IPS-18a (cell line): ENCODE measurements at regions not wholly inside any gene's neighbourhood (a gene's known extent, or its start where the extent isn't known, plus 50 kb on each side); places are given as distances from the start of the nearest gene placed in this dataset.

Source experiments
- H3K27ac ChIP-seq: one replicate; pipeline ENCODE4 v1.5.1; 2013; ENCODE audit warnings: low read length
- H3K27me3 ChIP-seq: one replicate; pipeline ENCODE4 v1.6.1; 2013; ENCODE audit warnings: mild to moderate bottlenecking, low read length; ENCODE audit not compliant: control insufficient read depth, insufficient read depth
- H3K36me3 ChIP-seq: one replicate; pipeline ENCODE4 v1.6.1; 2013; ENCODE audit warnings: low read depth, low read length; ENCODE audit not compliant: control insufficient read depth
- H3K4me1 ChIP-seq: one replicate; pipeline ENCODE4 v1.6.1; 2013; ENCODE audit warnings: low read depth, low read length; ENCODE audit not compliant: control insufficient read depth
- H3K4me3 ChIP-seq: one replicate; pipeline ENCODE4 v1.5.1; 2013; ENCODE audit warnings: low read length
- H3K9ac ChIP-seq: one replicate; pipeline ENCODE4 v1.6.1; 2013; ENCODE audit warnings: mild to moderate bottlenecking, low read length, moderate library complexity
- H3K9me3 ChIP-seq: one replicate; pipeline ENCODE4 v1.6.1; 2013; ENCODE audit warnings: low read depth, low read length; ENCODE audit not compliant: control insufficient read depth

DNA sequence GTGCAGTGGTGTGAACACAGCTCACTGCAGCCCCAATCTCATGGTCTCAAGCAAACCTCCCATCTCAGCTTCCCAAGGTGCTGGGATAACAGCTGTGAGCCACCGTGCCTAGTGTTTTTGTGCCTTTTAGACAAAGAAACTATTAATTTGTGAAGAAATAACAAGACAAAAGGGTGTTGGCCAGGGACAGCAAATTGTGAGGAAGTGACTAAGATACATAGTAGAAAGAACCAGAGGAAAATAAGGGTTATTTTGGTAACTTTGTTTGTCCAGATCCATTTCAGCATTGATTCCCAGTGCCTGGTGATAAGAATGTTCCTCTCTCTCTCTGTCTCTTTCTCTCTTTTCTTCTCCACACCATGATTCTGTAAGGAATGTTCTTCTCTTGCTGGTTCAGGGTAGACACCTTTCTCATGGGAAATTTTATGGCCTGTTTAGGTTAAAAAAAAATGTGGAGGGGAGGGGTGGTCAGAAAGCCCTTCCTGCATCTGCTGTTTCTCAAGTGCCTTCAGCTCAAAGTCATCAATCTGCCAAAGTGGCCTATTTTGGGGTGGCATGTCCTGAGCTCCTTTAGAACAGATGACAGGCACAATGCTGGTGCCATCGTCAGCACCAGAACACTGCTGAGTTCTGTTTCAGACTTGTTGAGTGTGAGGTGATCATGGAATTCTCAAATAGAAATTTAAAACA, 184.4 kb upstream of the EEA1 start:
- Histone ChIP-seq H3K9ac (no peak overlapping the region), H3K4me1 (no peaks in the 10 kb centered on the region), H3K36me3 (no peaks in the 10 kb centered on the region), H3K27me3 (no peaks in the 10 kb centered on the region), H3K27ac (no peak overlapping the region), H3K9me3 (no peaks in the 10 kb centered on the region), H3K4me3 (no peak overlapping the region)

DNA sequence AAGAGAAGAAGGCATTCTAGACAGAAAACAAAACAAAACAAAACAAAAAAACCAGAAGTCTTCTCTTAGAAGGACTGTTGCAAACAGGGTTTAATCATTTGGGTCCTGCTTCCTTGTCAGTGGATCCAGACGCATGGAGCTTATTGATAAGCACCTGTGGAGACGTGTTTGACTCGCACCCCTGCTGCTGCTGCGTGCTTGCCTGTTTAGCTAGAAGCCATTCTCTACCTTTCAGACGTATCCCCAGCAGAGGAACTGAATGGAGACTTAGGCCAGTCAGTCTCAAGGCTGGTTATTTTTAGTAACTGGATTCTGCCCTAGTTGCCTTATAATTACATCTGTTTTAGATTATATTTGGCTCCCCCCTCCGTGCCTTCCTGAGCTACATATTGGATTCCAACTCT, 186.1 kb upstream of the EEA1 start:
- no peaks in the 10 kb centered on the region for H3K27me3 ChIP-seq
- no peak overlapping the region for H3K4me3 ChIP-seq
- H3K36me3 ChIP-seq, result no peaks in the 10 kb centered on the region
- no peaks in the 10 kb centered on the region for H3K4me1 ChIP-seq
- no peaks in the 10 kb centered on the region for H3K9me3 ChIP-seq
- no peak overlapping the region for H3K27ac ChIP-seq
- no peak overlapping the region for H3K9ac ChIP-seq

DNA sequence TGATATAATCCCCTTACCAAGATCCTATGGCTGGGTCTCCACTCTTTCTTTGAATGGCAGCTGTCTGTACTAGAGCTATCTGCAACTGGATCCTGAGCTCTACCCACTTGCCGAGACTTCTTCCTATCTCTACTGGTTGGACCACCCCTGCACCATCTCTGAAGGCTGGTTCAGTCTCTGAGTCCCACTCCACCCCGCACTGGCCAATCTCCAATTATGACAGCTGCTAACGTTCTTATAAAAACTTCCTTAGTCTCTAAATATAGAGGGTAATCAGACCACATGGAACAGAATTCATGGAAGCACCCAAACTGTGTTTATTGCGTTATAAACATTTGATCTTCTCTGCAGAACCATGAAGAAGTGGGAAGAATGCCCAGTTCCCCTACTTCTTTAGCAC, 186.6 kb upstream of the EEA1 start:
- no peaks in the 10 kb centered on the region for H3K9me3 ChIP-seq
- H3K9ac ChIP-seq, result no peak overlapping the region
- no peaks in the 10 kb centered on the region for H3K36me3 ChIP-seq
- H3K27me3 ChIP-seq, result no peaks in the 10 kb centered on the region
- no peaks in the 10 kb centered on the region for H3K4me1 ChIP-seq
- H3K27ac ChIP-seq, result no peak overlapping the region
- H3K4me3 ChIP-seq, result no peak overlapping the region

DNA sequence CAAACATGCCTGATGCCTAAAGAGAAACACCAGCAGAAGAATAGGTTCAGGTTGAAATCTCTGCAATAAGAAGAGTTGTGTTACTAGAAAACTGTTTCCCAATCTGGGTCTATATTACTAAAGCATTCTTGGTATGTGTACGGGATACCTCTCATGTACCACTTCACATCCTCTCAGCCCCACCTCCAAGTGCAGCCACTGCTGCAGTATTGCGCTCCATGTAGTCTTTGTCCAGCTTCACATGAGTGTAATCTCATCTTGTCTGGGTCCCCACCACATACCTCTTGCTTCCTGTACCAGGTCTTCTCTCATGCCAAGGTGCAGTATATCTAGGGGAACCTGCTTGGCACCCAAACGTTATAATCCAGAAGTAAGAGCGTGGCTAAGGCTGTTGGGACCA, 187.5 kb upstream of the EEA1 start:
- Histone ChIP-seq H3K27me3 (no peaks in the 10 kb centered on the region), H3K4me1 (no peaks in the 10 kb centered on the region), H3K36me3 (no peaks in the 10 kb centered on the region), H3K4me3 (no peak overlapping the region), H3K9ac (no peak overlapping the region), H3K27ac (no peak overlapping the region), H3K9me3 (no peaks in the 10 kb centered on the region)

GRCh38 chr12:93121729-93122488, 192.8 kb upstream of the EEA1 start:
- Histone ChIP-seq H3K4me3 (no peak overlapping the region), H3K9ac (no peak overlapping the region), H3K4me1 (no peaks in the 10 kb centered on the region), H3K27me3 (no peaks in the 10 kb centered on the region), H3K27ac (no peak overlapping the region), H3K36me3 (no peaks in the 10 kb centered on the region), H3K9me3 (no peaks in the 10 kb centered on the region)

- H3K27ac ChIP-seq, result no peak overlapping the region
- H3K4me3 ChIP-seq, result no peak overlapping the region
- H3K9me3 ChIP-seq, result no peaks in the 10 kb centered on the region
- H3K4me1 ChIP-seq, result no peaks in the 10 kb centered on the region
- no peak overlapping the region for H3K9ac ChIP-seq
- H3K27me3 ChIP-seq, result no peaks in the 10 kb centered on the region
- H3K36me3 ChIP-seq, result no peaks in the 10 kb centered on the region
Observed at GRCh38 chr12:93122569-93123091, 193.5 kb upstream of the EEA1 start.

DNA sequence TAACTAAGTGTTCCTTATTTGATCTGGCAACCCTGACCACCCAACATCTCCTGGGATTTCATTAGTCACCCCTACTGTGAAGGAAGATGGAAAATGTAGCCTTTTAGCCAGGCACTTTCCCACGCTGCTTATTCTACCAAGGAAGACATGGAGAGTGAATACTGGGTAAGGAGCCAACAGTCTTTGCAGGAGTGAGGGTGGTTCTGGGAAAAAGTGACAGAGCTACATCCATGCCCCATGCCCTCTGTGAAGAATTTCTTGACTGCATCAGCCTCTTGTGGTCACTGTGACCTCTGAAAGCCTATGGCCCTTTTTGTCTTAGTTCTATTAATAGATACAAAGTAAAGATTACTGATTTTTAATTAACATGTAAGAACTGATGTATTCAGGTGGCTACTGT, 196.0 kb upstream of the EEA1 start:
- H3K27me3 ChIP-seq, result no peaks in the 10 kb centered on the region
- no peaks in the 10 kb centered on the region for H3K9me3 ChIP-seq
- no peaks in the 10 kb centered on the region for H3K4me1 ChIP-seq
- H3K9ac ChIP-seq, result no peak overlapping the region
- H3K27ac ChIP-seq, result no peak overlapping the region
- no peaks in the 10 kb centered on the region for H3K36me3 ChIP-seq
- H3K4me3 ChIP-seq, result no peak overlapping the region

- no peak overlapping the region for H3K4me3 ChIP-seq
- H3K9me3 ChIP-seq, result no peaks in the 10 kb centered on the region
- no peaks in the 10 kb centered on the region for H3K27me3 ChIP-seq
- H3K36me3 ChIP-seq, result no peaks in the 10 kb centered on the region
- H3K9ac ChIP-seq, result no peak overlapping the region
- H3K4me1 ChIP-seq, result no peaks in the 10 kb centered on the region
- H3K27ac ChIP-seq, result no peak overlapping the region
Observed at GRCh38 chr12:93126069-93126474, 197.0 kb upstream of the EEA1 start.

DNA sequence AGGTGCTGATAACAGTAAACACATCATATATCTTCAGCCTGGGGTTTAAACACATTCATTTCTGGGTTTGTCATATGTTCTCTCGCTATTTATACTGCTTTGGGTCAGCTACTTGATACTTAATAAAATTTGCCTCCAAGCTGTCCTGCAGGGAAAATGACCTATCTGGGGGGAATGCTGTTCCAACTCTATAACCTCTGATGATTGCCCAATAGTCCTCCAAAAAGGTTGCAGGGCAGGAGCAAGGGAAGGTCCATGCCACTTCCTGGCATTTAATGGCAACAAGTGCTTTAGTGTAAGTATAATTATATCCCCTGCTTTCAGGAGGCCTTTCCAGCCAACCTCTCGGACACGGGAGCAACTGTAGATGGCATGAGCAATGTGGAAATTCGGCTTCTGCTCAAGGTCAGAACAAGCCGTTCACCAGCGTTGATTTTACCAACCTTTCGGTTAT, 198.0 kb upstream of the EEA1 start:
- Histone ChIP-seq H3K4me3 (no peak overlapping the region), H3K9me3 (no peaks in the 10 kb centered on the region), H3K36me3 (no peaks in the 10 kb centered on the region), H3K4me1 (no peaks in the 10 kb centered on the region), H3K27me3 (no peaks in the 10 kb centered on the region), H3K27ac (no peak overlapping the region), H3K9ac (no peak overlapping the region)

GRCh38 chr12:93127582-93128331, 198.7 kb upstream of the EEA1 start:
- Histone ChIP-seq H3K9me3 (no peaks in the 10 kb centered on the region), H3K4me1 (no peaks in the 10 kb centered on the region), H3K36me3 (no peaks in the 10 kb centered on the region), H3K4me3 (no peak overlapping the region), H3K27me3 (no peaks in the 10 kb centered on the region), H3K27ac (no peak overlapping the region), H3K9ac (no peak overlapping the region)

DNA sequence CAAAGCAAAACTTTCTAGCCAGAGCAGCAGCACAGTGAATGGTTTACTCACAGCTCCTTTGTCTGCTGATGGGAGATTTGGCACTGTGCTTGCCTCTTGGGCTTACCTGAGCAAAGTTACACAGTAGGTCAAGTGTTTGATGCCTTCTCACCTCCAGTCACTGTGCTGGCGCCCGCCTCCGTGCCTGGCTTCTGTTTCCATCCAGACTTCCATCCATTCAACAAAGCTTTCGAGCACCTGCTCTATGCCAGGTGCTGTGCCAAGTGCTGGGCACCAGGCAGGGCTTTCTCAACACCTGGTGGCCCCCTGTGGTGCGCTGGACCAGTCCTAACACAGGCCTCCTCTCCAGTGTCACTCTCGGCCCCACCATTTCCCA, 199.2 kb upstream of the EEA1 start:
- Histone ChIP-seq H3K36me3 (no peaks in the 10 kb centered on the region), H3K4me3 (no peak overlapping the region), H3K9ac (no peak overlapping the region), H3K9me3 (no peaks in the 10 kb centered on the region), H3K27me3 (no peaks in the 10 kb centered on the region), H3K27ac (no peak overlapping the region), H3K4me1 (no peaks in the 10 kb centered on the region)
